ENCODE measurements at regions not wholly inside any gene's neighbourhood (a gene's known extent, or its start where the extent isn't known, plus 50 kb on each side); places are given as distances from the start of the nearest gene placed in this dataset.
A peak's percentile ranks its signal among the peaks of the same experiment; 100 is the strongest.

DNA sequence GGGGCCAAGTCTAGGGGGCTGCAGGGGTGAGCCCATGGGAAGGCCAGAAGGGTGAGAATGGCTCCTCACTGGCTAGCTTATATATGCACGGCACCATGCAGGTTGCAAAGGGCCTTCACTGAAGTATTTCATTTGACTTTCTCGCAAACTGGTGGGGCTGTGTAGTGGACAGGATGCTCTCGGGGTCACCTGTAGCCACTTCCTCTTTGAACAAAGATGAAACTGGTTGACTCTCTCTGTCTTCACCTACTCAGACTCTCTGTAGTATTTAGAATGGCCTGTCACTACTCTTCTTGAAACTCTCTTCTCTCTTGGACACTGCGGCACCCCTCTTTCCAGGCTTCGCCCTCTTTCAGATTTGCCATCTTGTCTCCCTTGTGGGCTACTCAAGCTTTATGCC is 560.5 kb downstream of the PKHD1 start:
- Histone ChIP-seq H3K27ac (no peak overlapping the region), H3K9me3 (replicated peaks) (no peaks in the 10 kb centered on the region), H3K4me1 (replicated peaks) (no peaks in the 10 kb centered on the region), H3K4me3 (no peak overlapping the region), H3K36me3 (no peaks in the 10 kb centered on the region), H3K27me3 (replicated peaks) (0 out of 2 replicates have a peak, but pooled peaks cover 1% of the 10 kb centered on the region)
- no peak for DNase-seq (ENCODE audit: low read depth in 1 of 2, low spot score in 2 of 2)

DNA sequence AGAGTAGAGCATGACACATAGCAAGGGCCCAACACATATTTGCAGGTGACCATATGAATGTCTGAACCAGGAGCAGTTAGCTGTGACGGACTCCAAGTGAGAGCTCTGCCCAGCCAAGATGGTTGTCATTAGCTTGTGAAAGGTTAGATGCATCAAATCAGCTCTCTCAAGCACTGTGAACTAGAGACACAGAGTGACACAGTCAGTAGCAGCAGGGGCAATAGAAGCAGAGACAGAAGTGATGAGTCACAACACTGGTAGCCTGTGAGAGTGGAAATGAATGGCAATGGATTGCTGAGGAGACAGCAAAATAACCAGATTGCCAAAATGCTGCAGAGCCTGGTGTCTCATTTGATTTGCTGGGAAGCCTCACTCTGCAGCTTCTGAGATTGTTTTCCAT is 558.9 kb downstream of the PKHD1 start:
- Histone ChIP-seq H3K9me3 (replicated peaks) (no peaks in the 10 kb centered on the region), H3K27me3 (replicated peaks) (no peaks in the 10 kb centered on the region)
- DNase-seq (ENCODE audit: low read depth in 1 of 2, low spot score in 2 of 2) = no peak

DNA sequence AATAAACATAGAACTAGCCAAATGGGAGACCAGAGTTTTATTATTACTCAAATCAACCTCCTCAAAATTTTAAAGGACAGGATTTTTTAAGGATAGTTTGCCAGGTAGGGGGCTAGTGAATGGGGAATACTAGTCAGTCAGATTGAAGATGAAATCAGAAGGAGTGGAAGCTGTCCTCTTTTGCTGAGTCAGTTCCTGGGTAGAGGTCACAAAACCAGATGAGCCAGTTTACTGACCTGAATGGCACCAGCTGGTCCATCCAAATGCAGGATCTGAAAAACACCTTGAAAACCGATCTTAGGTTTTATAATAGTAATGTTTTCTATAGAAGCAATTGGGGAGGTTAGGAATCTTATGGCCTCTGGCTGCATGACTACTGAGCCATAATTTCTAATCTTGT is 558.2 kb downstream of the PKHD1 start:
- Histone ChIP-seq H3K4me3 (no peak overlapping the region), H3K27ac (no peak overlapping the region), H3K4me1 (replicated peaks) (no peaks in the 10 kb centered on the region), H3K9me3 (replicated peaks) (no peaks in the 10 kb centered on the region), H3K27me3 (replicated peaks) (no peaks in the 10 kb centered on the region), H3K36me3 (no peaks in the 10 kb centered on the region)
- DNase-seq (ENCODE audit: low read depth in 1 of 2, low spot score in 2 of 2) = no peak

More for the DNA sequence above, 558.9 kb downstream of the PKHD1 start:
- Histone ChIP-seq H3K36me3 (no peaks in the 10 kb centered on the region), H3K4me3 (no peak overlapping the region), H3K27ac (no peak overlapping the region), H3K4me1 (replicated peaks) (no peaks in the 10 kb centered on the region)

DNA sequence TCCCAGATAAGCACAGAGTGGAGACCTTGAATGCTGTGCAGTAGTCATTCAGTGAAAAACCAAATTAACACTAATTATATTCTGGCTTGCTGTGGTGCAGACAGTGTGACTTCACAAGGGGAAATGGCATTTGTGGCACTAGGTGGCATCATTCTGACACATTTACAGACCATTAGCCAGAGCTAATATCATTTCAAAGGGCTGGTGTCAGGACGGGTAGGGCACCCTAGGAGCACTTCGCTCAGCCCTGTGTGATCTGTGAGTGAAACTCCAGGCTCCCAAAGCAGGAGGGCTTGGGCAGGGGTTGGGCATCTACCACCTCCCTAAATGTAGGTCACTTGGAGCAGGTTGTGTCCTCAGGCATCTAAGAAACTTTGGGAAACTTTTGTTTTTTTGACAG is 555.8 kb downstream of the PKHD1 start:
- no peak overlapping the region for H3K27ac ChIP-seq
- no peaks in the 10 kb centered on the region for H3K27me3 ChIP-seq (replicated peaks)
- no peaks in the 10 kb centered on the region for H3K9me3 ChIP-seq (replicated peaks)
- DNase-seq (ENCODE audit: low read depth in 1 of 2, low spot score in 2 of 2) = no peak
- H3K4me1 ChIP-seq (replicated peaks) = no peaks in the 10 kb centered on the region
- H3K36me3 ChIP-seq = no peaks in the 10 kb centered on the region
- no peak overlapping the region for H3K4me3 ChIP-seq

DNA sequence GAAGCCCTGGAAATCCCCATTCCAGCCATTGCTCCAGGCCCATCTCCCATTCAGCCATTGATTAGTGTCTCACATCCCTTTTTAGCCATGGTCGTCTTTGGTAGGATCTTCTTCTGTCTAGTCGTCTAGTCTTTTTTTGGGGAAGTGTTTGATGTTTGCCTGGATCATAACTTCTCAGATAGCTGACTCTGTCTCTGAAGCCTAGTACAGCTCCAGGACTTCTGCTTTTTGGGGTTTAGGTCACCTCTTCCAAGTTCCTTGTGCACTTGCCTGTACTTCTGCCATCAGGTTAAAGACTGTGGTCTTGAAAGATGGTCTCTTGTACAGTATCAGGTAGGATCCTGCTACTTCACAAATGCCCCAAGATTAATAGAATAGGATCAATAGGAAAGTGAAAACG is 553.5 kb downstream of the PKHD1 start:
- Histone ChIP-seq H3K27me3 (replicated peaks) (no peaks in the 10 kb centered on the region), H3K9me3 (replicated peaks) (no peaks in the 10 kb centered on the region), H3K27ac (no peak overlapping the region), H3K4me1 (replicated peaks) (no peaks in the 10 kb centered on the region), H3K36me3 (no peaks in the 10 kb centered on the region), H3K4me3 (no peak overlapping the region)
- no peak for DNase-seq (ENCODE audit: low read depth in 1 of 2, low spot score in 2 of 2)

DNA sequence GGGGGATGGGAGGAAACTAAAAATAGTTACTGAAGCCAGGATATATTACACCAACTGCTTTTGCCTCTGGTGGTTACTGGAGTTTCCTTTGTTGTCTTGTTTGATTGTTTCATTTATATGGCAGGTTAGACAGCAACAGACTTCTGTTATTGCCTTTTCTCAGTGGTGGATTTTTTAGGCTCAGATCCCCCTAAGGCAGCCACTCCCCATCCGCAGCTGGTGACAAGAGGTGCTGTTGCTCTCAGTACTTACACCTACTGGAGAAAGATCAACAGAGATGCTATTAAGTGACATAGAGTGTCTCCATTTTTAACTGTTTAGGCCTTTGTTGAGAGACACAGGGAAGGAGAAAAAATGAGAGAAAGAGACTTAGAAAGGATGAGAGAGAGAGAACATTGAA is 552.1 kb downstream of the PKHD1 start:
- H3K9me3 ChIP-seq (replicated peaks) = no peaks in the 10 kb centered on the region
- H3K27ac ChIP-seq = no peak overlapping the region
- H3K4me3 ChIP-seq = no peak overlapping the region
- H3K36me3 ChIP-seq = no peaks in the 10 kb centered on the region
- no peaks in the 10 kb centered on the region for H3K4me1 ChIP-seq (replicated peaks)
- H3K27me3 ChIP-seq (replicated peaks) = no peaks in the 10 kb centered on the region
- no peak for DNase-seq (ENCODE audit: low read depth in 1 of 2, low spot score in 2 of 2)

GRCh38 chr6:51536728-51537127 is 550.7 kb downstream of the PKHD1 start:
- H3K4me1 ChIP-seq (replicated peaks) = no peaks in the 10 kb centered on the region
- H3K9me3 ChIP-seq (replicated peaks) = no peaks in the 10 kb centered on the region
- H3K27me3 ChIP-seq (replicated peaks) = peaks cover 2% of the 10 kb centered on the region; the same call in 1 of the 2 replicates
- H3K27ac ChIP-seq = no peak overlapping the region
- H3K36me3 ChIP-seq = no peaks in the 10 kb centered on the region
- no peak for DNase-seq (ENCODE audit: low read depth in 1 of 2, low spot score in 2 of 2)
- H3K4me3 ChIP-seq = no peak overlapping the region

DNA sequence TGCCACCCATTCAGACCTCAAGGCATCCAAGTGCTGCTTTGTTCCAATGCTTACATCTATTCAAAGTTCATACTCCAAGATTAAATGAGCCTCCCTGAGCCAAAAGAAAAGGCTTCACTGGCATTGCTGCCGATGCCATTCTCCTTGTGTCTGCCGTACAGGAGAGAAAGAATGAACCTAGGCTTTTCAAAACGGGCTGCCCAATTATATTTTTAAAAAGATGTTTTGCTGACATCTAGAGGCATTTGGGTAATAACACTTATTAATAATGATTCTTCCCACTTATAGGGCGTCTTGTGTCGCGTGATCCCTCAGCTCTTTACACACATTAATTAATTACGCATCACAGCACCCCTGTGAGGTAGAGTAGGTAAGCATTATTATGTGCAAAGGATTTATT is 545.6 kb downstream of the PKHD1 start:
- Histone ChIP-seq H3K27ac (no peak overlapping the region), H3K4me3 (no peak overlapping the region), H3K9me3 (replicated peaks) (no peaks in the 10 kb centered on the region), H3K4me1 (replicated peaks) (no peaks in the 10 kb centered on the region), H3K27me3 (replicated peaks) (peaks cover 4% of the 10 kb centered on the region; the same call in 1 of the 2 replicates), H3K36me3 (no peaks in the 10 kb centered on the region)
- DNase-seq (ENCODE audit: low read depth in 1 of 2, low spot score in 2 of 2) = no peak

GRCh38 chr6:51542475-51542874 is 544.9 kb downstream of the PKHD1 start:
- DNase-seq (ENCODE audit: low read depth in 1 of 2, low spot score in 2 of 2) = peak in 1 of 2 experiments; percentile 4
- Histone ChIP-seq H3K36me3 (no peaks in the 10 kb centered on the region), H3K27me3 (replicated peaks) (peaks cover 4% of the 10 kb centered on the region; the same call in 1 of the 2 replicates), H3K9me3 (replicated peaks) (no peaks in the 10 kb centered on the region), H3K4me1 (replicated peaks) (no peaks in the 10 kb centered on the region), H3K4me3 (no peak overlapping the region), H3K27ac (no peak overlapping the region)

GRCh38 chr6:51550243-51550642 is 537.2 kb downstream of the PKHD1 start:
- Histone ChIP-seq H3K27ac (no peak overlapping the region), H3K4me3 (no peak overlapping the region), H3K9me3 (replicated peaks) (no peaks in the 10 kb centered on the region), H3K36me3 (no peaks in the 10 kb centered on the region), H3K4me1 (replicated peaks) (no peaks in the 10 kb centered on the region), H3K27me3 (replicated peaks) (peaks cover 3% of the 10 kb centered on the region; the same call in 1 of the 2 replicates)
- no peak for DNase-seq (ENCODE audit: low read depth in 1 of 2, low spot score in 2 of 2)

DNA sequence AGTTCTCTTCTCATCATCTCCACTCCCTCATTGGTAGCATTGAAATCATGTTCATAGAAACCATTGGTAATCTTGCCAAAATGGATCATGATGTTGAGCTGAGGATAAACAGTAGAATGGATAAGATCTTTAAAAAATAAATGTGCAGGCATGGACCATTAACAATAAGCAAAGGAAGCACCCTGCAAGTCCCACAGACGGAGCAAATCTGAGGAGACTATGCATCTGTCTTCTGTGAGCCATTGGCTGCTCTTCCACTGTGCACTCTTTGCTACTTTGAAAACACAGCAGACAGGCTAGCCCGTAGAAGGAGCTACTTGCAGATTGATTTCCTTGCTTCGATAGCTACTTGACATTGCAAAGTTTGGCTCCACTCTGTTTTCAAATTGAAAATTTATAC is 535.0 kb downstream of the PKHD1 start:
- H3K4me3 ChIP-seq = no peak overlapping the region
- DNase-seq (ENCODE audit: low read depth in 1 of 2, low spot score in 2 of 2) = no peak
- no peaks in the 10 kb centered on the region for H3K9me3 ChIP-seq (replicated peaks)
- H3K27me3 ChIP-seq (replicated peaks) = peaks cover 3% of the 10 kb centered on the region; the same call in 1 of the 2 replicates
- no peaks in the 10 kb centered on the region for H3K4me1 ChIP-seq (replicated peaks)
- no peaks in the 10 kb centered on the region for H3K36me3 ChIP-seq
- no peak overlapping the region for H3K27ac ChIP-seq

DNA sequence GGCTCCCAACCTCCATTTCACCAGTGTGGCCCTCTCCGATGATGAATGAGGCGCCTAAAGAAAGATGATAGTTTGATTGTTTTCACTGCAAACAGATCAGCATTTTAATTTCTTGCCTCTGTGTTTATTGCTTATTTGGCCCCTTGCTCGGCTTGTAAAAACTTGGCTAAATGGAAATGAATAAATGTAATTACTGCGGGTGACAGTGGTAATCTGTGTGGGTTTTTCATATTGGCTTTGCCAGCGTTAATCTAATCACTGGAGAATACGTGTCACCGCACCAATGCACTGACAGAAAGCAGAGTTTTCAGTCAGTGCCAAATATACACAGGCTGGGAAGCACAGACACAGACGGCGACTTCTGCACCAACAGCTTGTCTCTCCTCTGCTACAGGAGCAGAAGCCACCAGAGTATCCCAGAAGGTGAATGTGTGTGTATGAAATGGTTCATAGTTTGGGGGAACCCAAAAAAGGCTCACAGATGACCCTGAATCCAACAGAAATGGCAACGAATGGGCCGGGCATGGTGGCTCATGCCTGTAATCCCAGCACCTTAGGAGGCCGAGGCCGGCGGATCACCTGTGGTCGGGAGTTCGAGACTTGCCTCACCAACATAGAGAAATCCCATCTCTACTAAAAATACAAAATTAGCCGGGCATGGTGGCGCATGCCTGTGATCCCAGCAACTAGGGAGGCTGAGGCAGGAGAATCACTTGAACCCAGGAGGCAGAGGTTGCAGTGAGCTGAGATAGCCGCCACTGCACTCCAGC is 534.0 kb downstream of the PKHD1 start:
- Histone ChIP-seq H3K9me3 (replicated peaks) (no peaks in the 10 kb centered on the region), H3K27ac (no peak overlapping the region)
- no peak for DNase-seq (ENCODE audit: low read depth in 1 of 2, low spot score in 2 of 2)

DNA sequence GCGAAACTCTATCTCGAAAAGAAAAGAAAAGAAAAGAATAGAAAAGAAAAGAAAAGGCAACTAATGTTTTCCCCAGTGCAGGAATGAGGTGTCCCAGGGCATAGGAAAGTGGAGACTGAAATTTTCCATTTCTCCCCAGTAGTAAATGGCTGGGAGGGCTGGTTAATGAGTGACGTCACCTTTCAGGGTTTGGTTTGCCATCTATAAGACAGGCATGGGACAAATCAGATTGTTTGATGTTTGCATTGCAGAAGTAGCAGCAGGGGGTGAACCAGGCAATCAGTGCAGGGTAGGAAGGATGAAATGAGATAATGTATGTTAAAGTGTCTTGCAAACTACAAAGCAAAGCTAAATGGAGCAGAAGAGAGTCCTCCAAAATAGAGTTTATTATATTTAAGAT is 533.4 kb downstream of the PKHD1 start:
- H3K4me3 ChIP-seq = no peak overlapping the region
- H3K27me3 ChIP-seq (replicated peaks) = peaks cover 3% of the 10 kb centered on the region; the same call in 1 of the 2 replicates
- no peaks in the 10 kb centered on the region for H3K36me3 ChIP-seq
- no peaks in the 10 kb centered on the region for H3K9me3 ChIP-seq (replicated peaks)
- H3K4me1 ChIP-seq (replicated peaks) = no peaks in the 10 kb centered on the region
- no peak overlapping the region for H3K27ac ChIP-seq
- no peak for DNase-seq (ENCODE audit: low read depth in 1 of 2, low spot score in 2 of 2)

More for the DNA sequence above, 534.0 kb downstream of the PKHD1 start:
- Histone ChIP-seq H3K27me3 (replicated peaks) (peaks cover 3% of the 10 kb centered on the region; the same call in 1 of the 2 replicates), H3K36me3 (no peaks in the 10 kb centered on the region), H3K4me3 (no peak overlapping the region), H3K4me1 (replicated peaks) (no peaks in the 10 kb centered on the region)

GRCh38 chr6:51559059-51559458 is 528.4 kb downstream of the PKHD1 start:
- H3K36me3 ChIP-seq = no peaks in the 10 kb centered on the region
- no peaks in the 10 kb centered on the region for H3K9me3 ChIP-seq (replicated peaks)
- H3K27me3 ChIP-seq (replicated peaks) = no peaks in the 10 kb centered on the region; the same call in 1 of the 2 replicates
- H3K4me3 ChIP-seq = no peak overlapping the region
- H3K27ac ChIP-seq = no peak overlapping the region
- no peak for DNase-seq (ENCODE audit: low read depth in 1 of 2, low spot score in 2 of 2)
- no peaks in the 10 kb centered on the region for H3K4me1 ChIP-seq (replicated peaks)

DNA sequence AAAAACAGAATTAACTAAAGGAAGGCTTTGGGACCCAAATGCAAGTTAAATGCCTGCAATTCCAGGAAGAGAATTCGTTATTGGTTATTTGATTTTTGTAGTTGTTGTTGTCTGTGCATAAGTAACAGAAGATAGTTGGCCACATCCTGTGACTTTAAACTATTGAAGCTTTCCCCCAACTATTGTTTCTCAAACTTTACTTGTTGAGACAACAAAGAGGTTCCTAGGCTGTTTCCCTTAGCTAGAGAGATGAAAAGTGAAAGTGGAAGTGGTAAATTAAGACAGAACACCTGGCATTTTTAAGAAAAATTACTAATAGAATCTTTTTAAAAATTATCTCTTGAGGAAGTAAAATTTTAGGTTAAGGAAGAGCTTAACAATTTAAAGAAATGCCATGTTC is 525.2 kb downstream of the PKHD1 start:
- H3K4me1 ChIP-seq (replicated peaks) = no peaks in the 10 kb centered on the region
- no peak overlapping the region for H3K27ac ChIP-seq
- no peaks in the 10 kb centered on the region for H3K36me3 ChIP-seq
- H3K27me3 ChIP-seq (replicated peaks) = no peaks in the 10 kb centered on the region
- H3K4me3 ChIP-seq = no peak overlapping the region
- no peak for DNase-seq (ENCODE audit: low read depth in 1 of 2, low spot score in 2 of 2)
- no peaks in the 10 kb centered on the region for H3K9me3 ChIP-seq (replicated peaks)

All from SJSA1 (cell line).